ENCODE measurements at regions not wholly inside any gene's neighbourhood (a gene's known extent, or its start where the extent isn't known, plus 50 kb on each side); places are given as distances from the start of the nearest gene placed in this dataset.
"Not testable (repeated sequence)": the region's sequence is repeated elsewhere in the genome, so short reads cannot be mapped to it uniquely, and the experiment has no call there.

DNA sequence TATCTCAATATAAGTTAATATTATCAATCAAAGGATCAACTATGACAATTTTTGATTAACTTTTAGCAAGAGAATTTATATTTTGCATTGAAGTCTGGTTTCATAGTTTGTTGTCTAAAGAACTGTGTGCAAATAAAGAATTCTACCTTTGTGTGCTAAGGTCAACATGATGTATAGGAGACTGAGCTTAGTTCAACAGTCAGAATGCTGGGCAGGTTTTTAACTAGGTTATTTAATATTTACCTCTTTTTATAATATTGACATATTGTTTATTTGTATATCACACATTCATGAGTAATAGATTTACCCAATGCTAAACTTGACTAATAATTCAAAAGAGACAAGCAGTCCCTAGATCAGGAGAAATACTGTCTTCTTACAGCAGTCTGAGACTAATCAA is 831.4 kb downstream of the DSC3 start:
- Mint-ChIP-seq H3K4me3 (no peak overlapping the region), H3K9me3 (peaks cover 13% of the 10 kb centered on the region), H3K27me3 (no peaks in the 10 kb centered on the region), H3K36me3 (ENCODE audit: low read depth) (no peaks in the 10 kb centered on the region), H3K27ac (no peak overlapping the region), H3K4me1 (no peaks in the 10 kb centered on the region)
- POLR2A ChIA-PET = no interaction called here
- CTCF ChIA-PET = no interaction called here
- no peak for DNase-seq

DNA sequence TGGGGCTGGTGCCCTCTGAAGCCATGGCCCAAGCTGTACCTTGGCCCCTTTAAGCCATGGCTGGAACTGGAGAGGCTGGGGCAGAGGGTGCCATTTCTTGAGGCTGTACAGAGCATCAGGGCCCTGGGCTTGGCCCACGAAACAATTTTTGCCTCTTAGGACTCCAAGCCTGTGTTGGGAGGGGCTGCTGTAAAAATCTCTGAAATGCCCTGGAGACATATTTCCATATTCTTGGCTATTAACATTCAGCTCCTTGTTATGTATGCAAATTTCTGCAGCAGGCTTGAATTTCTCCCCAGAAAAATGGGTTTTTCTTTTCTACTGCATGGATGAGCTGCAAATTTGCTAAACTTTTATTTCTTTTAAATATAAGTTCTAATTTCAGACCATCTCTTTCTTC is 834.0 kb downstream of the DSC3 start:
- H3K27ac Mint-ChIP-seq = no peak overlapping the region
- ChIA-PET POLR2A (no interaction called here), CTCF (no interaction called here)
- H3K4me1 Mint-ChIP-seq = no peaks in the 10 kb centered on the region
- peaks cover 5% of the 10 kb centered on the region for H3K9me3 Mint-ChIP-seq
- no peaks in the 10 kb centered on the region for H3K36me3 Mint-ChIP-seq (ENCODE audit: low read depth)
- H3K27me3 Mint-ChIP-seq = no peaks in the 10 kb centered on the region
- no peak for DNase-seq
- H3K4me3 Mint-ChIP-seq = no peak overlapping the region

DNA sequence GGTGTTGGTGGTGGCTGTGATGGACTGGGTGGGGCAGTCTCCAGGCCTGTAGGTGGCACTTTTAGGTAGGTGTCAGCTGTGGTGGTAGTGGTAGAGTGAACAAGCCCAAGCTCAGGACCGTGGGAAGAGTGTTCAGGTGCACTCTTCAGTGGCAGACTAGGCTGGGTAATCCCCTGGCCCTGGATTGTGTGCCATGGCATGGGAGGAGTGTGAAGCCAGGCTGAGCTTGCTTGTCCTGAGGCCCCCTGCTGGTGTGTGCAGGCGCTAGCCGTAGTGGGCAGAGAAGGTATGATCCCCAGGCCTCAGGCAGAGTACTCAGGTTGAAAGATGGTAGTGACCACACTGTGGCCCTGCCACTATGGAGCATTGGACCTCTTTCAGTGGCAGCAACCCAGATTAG is 850.3 kb downstream of the DSC3 start:
- no peak for DNase-seq
- no peaks in the 10 kb centered on the region for H3K4me1 Mint-ChIP-seq
- H3K4me3 Mint-ChIP-seq = no peak overlapping the region
- ChIA-PET CTCF (no interaction called here), POLR2A (no interaction called here)
- peaks cover 11% of the 10 kb centered on the region for H3K9me3 Mint-ChIP-seq
- H3K27ac Mint-ChIP-seq = no peak overlapping the region
- no peaks in the 10 kb centered on the region for H3K27me3 Mint-ChIP-seq
- no peaks in the 10 kb centered on the region for H3K36me3 Mint-ChIP-seq (ENCODE audit: low read depth)

DNA sequence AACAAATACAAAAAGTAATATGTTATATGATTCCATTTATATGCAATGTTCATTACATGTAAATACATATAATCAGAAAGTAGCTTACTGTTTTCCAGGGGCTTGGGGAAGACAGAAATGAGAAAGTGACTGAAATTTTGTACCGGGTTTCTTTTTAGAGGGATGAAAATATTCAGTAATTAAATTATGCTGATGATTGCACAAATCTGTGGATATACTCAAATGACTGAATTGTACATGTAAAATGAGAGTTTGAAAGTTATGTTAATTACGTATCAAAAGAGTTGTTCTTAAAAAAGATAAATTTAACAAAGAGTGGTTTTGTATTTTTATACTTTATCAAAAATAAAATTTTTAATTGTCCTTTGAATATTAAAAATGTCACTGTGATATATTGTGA is 856.3 kb downstream of the DSC3 start:
- no peak for DNase-seq

DNA sequence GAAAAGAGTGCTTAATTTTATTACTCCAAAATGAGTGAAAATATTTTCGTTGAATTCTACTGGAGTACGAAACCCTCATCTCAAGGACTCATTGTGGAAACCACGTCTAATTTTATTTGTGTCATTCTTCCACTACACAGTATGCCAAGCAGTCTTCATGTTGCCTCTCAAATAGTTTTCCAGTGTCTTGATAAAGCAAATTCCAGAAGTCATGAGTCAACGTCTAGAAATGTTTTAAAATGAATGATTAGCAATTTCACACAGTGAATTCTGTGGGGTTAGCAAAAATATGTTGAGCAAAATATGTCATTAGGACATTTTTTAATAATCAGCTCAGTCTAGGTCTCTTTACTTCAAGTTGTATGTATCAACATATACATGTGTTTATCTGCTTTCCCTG is 865.5 kb downstream of the DSC3 start:
- peaks cover 16% of the 10 kb centered on the region for H3K9me3 Mint-ChIP-seq
- ChIA-PET POLR2A (no interaction called here), CTCF (no interaction called here)
- H3K4me1 Mint-ChIP-seq = no peaks in the 10 kb centered on the region
- no peak overlapping the region for H3K4me3 Mint-ChIP-seq
- no peaks in the 10 kb centered on the region for H3K27me3 Mint-ChIP-seq
- no peaks in the 10 kb centered on the region for H3K36me3 Mint-ChIP-seq (ENCODE audit: low read depth)
- no peak for DNase-seq
- no peak overlapping the region for H3K27ac Mint-ChIP-seq

More for the DNA sequence above, 856.3 kb downstream of the DSC3 start:
- H3K4me1 Mint-ChIP-seq = no peaks in the 10 kb centered on the region
- no peak overlapping the region for H3K4me3 Mint-ChIP-seq
- no peak overlapping the region for H3K27ac Mint-ChIP-seq
- H3K36me3 Mint-ChIP-seq (ENCODE audit: low read depth) = no peaks in the 10 kb centered on the region
- ChIA-PET CTCF (no interaction called here), POLR2A (no interaction called here)
- H3K9me3 Mint-ChIP-seq = peaks cover 3% of the 10 kb centered on the region
- H3K27me3 Mint-ChIP-seq = no peaks in the 10 kb centered on the region

DNA sequence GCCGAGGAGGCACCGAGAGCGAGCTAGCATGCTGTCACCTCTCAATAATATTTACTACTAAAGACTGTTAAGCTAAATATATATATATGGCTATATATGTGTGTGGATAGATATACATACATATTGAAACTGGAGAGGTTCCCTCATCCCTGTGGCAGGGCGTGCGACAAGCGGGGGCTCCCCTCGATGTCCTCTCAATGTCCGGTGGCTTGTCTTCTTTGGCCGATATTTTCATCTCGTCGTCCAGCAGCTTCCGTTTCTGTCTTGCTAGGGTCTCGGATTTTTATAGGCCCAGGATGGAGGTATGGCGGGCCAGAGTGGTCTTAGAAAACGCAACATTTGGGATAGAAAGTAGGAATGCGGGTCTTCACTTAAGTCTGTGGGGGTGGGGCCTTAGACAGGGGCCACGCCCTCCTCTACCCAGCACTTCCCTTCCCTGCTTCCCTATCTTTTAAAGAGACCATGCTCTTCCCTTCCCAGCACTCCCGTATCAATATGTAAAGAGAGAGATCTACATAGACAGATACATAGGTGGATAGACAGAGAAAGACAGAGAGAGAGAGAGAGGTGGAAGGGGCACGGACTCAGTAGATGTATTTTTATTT is 866.8 kb downstream of the DSC3 start:
- Mint-ChIP-seq H3K4me1 (no peaks in the 10 kb centered on the region), H3K36me3 (ENCODE audit: low read depth) (no peaks in the 10 kb centered on the region), H3K4me3 (no peak overlapping the region), H3K27ac (no peak overlapping the region), H3K9me3 (peaks cover 16% of the 10 kb centered on the region), H3K27me3 (no peaks in the 10 kb centered on the region)
- DNase-seq = no peak
- ChIA-PET CTCF (interaction anchor here (0.5 kb wide), 1 partner anchor 77 kb away, joined by 3 read pairs; no protein-coding TSS in a partner anchor), POLR2A (no interaction called here)

DNA sequence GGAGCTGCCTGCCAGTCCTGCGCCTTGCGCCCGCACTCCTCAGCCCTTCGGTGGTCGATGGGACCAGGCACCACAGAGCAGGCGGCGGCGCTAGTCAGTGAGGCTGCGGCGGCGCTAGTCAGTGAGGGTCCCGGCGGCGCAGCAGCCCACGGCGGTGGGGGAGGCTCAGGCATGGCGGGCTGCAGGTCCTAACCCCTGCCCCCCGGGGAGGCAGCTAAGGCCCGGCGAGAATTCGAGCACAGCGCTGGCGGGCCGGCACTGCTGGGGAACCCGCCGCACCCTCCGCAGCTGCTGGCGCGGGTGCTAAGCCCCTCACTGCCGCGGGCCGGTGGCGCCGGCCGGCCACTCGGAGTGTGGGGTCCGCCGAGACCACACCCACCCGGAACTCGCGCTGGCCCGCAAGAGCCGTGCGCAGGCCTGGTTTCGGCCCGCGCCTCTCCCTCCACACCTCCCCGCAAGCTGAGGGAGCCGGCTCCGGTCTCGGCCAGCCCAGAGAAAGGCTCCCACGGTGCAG is 867.4 kb downstream of the DSC3 start:
- no peak for DNase-seq
- Mint-ChIP-seq H3K4me3 (no peak overlapping the region), H3K4me1 (no peaks in the 10 kb centered on the region), H3K27ac (no peak overlapping the region), H3K36me3 (ENCODE audit: low read depth) (no peaks in the 10 kb centered on the region), H3K27me3 (no peaks in the 10 kb centered on the region), H3K9me3 (peaks cover 16% of the 10 kb centered on the region)
- CTCF ChIA-PET = no interaction called here
- POLR2A ChIA-PET = no interaction called here

DNA sequence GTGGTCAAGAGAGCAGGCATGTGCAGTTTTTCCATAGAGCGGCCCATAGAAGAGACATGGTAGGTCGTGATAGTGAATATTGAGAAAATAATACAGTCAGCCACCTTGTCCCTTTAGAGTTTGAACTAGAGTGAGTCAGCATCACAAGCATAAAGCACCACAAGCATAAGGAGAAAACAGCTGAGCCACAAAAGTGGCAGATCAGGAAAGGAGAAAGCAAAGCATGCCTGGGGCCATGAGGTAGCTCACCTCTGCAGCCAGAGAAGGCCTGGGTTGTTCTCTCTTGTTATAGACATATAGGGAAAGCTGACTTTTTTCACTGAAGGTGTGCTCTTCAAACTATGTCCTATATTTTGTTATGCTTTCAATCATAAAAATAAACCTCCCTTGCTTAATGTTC is 879.0 kb downstream of the DSC3 start:
- H3K27me3 Mint-ChIP-seq = no peaks in the 10 kb centered on the region
- POLR2A ChIA-PET = no interaction called here
- H3K27ac Mint-ChIP-seq = no peak overlapping the region

DNA sequence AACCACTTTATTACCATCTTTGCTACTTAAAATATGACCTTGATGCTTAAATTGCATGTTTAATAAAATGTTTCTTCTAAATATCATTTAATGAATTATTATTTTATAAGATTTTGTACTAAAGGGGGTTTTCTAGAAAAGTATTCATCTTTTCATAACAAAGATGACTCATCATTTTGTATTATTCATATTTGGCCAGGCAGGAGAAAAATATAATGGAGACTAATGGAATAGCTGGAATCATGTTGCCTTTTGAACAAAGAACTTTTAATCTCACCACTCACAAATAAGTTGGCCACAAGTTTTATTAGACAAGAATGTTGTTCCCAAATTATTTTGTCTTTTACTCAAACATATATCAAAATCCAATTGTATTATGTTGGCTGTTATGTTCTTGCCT is 882.4 kb downstream of the DSC3 start:
- H3K27me3 Mint-ChIP-seq = no peaks in the 10 kb centered on the region
- no peaks in the 10 kb centered on the region for H3K4me1 Mint-ChIP-seq
- H3K36me3 Mint-ChIP-seq (ENCODE audit: low read depth) = no peaks in the 10 kb centered on the region
- peaks cover 8% of the 10 kb centered on the region for H3K9me3 Mint-ChIP-seq
- DNase-seq = no peak
- no peak overlapping the region for H3K27ac Mint-ChIP-seq
- CTCF ChIA-PET = no interaction called here
- no peak overlapping the region for H3K4me3 Mint-ChIP-seq
- POLR2A ChIA-PET = no interaction called here

More for the DNA sequence above, 879.0 kb downstream of the DSC3 start:
- no peak overlapping the region for H3K4me3 Mint-ChIP-seq
- CTCF ChIA-PET = no interaction called here
- peaks cover 17% of the 10 kb centered on the region for H3K9me3 Mint-ChIP-seq
- H3K4me1 Mint-ChIP-seq = no peaks in the 10 kb centered on the region
- DNase-seq = no peak
- no peaks in the 10 kb centered on the region for H3K36me3 Mint-ChIP-seq (ENCODE audit: low read depth)

DNA sequence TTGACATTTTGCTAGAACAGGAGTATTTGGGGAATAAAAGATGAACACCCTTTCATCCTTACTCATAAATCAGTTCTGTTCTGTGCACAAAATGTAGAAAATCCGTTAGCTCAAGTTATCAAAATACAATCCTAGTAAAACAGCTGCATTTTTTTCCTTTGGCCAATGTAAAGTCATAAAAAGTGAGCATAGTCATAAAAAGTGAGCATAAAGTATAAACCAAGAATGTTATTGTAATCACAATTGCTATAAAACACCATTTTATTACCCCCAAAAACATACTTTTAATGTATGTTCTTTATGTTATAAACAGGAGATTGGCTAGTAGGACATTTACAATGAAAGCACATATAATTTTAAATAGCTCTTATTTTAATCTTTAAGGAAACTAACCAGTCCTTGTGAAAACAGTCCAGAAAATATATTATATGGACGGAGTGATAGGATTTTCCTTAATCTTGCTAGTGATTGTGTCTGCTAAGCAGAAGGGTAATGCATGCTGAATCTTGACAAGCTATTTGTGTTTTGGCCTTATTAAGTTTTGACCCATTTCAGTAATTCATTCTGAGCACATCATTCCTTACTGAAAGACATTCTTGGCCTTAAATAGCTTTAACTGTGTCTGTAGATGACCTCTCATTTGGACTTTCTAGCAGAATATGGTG is 891.8 kb downstream of the DSC3 start:
- H3K27ac Mint-ChIP-seq = no peak overlapping the region
- ChIA-PET POLR2A (no interaction called here), CTCF (no interaction called here)
- H3K9me3 Mint-ChIP-seq = peaks cover 9% of the 10 kb centered on the region
- no peak for DNase-seq
- no peaks in the 10 kb centered on the region for H3K36me3 Mint-ChIP-seq (ENCODE audit: low read depth)
- no peak overlapping the region for H3K4me3 Mint-ChIP-seq
- no peaks in the 10 kb centered on the region for H3K27me3 Mint-ChIP-seq
- no peaks in the 10 kb centered on the region for H3K4me1 Mint-ChIP-seq

DNA sequence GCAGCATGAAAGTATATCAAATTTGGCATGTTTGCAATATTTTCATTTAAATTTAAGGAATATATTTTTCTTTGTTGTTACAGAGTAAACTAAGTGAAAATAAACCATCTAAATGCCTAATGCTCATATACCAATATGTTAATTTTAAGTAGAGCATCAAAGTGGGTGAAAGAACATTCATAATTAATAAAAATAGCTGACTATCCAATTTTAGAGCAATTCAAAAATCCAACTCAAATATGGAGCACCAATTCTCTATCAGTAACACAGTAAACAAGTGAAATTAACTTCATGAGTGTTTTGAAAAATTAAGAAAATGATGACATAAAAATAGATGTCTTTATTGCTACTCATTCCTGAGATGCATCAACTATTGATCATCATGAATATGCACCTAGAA is 893.0 kb downstream of the DSC3 start:
- H3K9me3 Mint-ChIP-seq = peaks cover 14% of the 10 kb centered on the region
- DNase-seq = no peak
- H3K36me3 Mint-ChIP-seq (ENCODE audit: low read depth) = no peaks in the 10 kb centered on the region
- no peaks in the 10 kb centered on the region for H3K27me3 Mint-ChIP-seq
- H3K4me3 Mint-ChIP-seq = no peak overlapping the region
- no peak overlapping the region for H3K27ac Mint-ChIP-seq
- H3K4me1 Mint-ChIP-seq = no peaks in the 10 kb centered on the region
- CTCF ChIA-PET = no interaction called here
- POLR2A ChIA-PET = no interaction called here

DNA sequence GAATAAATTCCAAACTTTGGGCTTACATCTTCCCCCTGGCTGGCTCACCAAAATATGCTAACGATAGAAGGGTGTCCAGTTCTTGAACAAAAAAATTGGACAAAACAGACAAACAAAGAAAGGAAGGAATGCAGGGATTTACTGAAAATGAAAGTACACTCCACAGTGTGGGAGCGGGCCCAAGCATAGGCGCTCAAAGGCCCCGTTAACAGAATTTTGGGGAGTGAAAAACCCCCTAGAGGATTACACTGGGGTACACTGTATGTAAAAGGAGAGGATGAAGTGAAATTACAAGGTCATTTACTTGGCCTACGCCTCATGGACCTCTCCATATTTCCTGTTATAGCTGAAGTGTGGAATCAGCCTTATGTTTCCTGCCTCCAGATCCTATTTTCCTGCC is 899.7 kb downstream of the DSC3 start:
- Mint-ChIP-seq H3K27me3 (no peaks in the 10 kb centered on the region), H3K4me1 (no peaks in the 10 kb centered on the region), H3K27ac (no peak overlapping the region), H3K36me3 (ENCODE audit: low read depth) (no peaks in the 10 kb centered on the region), H3K4me3 (no peak overlapping the region), H3K9me3 (peaks cover 17% of the 10 kb centered on the region)
- no peak for DNase-seq
- ChIA-PET CTCF (no interaction called here), POLR2A (no interaction called here)

DNA sequence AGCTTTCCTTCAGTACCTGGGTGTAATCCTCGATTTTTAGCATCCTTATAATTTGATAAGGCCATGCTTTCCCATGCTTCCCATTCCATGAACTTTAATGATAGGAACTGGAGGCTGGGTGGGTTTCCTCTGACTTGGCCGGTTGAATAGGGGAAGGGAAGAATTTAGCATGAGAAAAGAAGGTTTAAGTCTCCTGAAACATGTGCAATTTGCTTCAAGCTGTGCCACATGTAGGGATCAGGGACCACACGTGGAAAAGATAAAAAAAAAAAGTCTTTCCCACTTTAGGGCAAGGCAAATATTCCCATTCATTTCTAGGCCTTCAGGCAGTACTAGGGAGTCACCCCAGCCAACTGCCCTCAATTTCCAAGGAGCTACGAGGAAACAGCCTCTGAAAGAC is 900.3 kb downstream of the DSC3 start:
- Mint-ChIP-seq H3K4me1 (no peaks in the 10 kb centered on the region), H3K4me3 (no peak overlapping the region), H3K36me3 (ENCODE audit: low read depth) (no peaks in the 10 kb centered on the region), H3K9me3 (peaks cover 14% of the 10 kb centered on the region), H3K27me3 (no peaks in the 10 kb centered on the region), H3K27ac (no peak overlapping the region)
- no peak for DNase-seq
- POLR2A ChIA-PET = no interaction called here
- CTCF ChIA-PET = no interaction called here

DNA sequence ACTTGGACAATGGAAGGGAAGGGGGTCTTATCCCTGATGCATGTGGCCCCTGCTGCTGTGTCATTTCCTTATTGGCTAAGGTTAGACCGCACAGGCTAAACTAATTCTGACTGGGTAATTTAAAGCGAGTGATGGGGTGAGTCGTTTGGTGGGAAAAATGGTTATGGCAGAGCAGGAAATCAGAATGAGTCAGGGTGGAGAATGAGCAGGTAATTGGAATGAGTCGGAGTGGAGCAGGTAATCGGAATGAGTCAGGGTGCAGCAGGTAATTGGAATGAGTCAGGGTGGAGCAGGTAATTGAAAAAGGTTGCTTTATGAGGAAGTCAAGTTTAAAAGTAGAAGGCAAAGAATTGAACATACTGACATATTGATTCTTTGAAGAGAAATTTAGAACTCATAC is 901.0 kb downstream of the DSC3 start:
- H3K27me3 Mint-ChIP-seq; H3K36me3 Mint-ChIP-seq (ENCODE audit: low read depth); CTCF ChIA-PET; POLR2A ChIA-PET; H3K4me3 Mint-ChIP-seq; H3K4me1 Mint-ChIP-seq; H3K27ac Mint-ChIP-seq; DNase-seq: not testable (repeated sequence)
- H3K9me3 Mint-ChIP-seq = peaks cover 14% of the 10 kb centered on the region
